Activated CD4-positive, alpha-beta T cell treated with anti-CD3 and anti-CD28 coated beads, Interleukin-2, Interleukin-6, amounts not matched to agents 100 ng/mL and 50 ng/mL, durations not matched to agents 16 hours and 8 hours (primary cell): ENCODE measurements at regions not wholly inside any gene's neighbourhood (a gene's known extent, or its start where the extent isn't known, plus 50 kb on each side); places are given as distances from the start of the nearest gene placed in this dataset.
"Not testable (repeated sequence)": the region's sequence is repeated elsewhere in the genome, so short reads cannot be mapped to it uniquely, and the experiment has no call there.

Experiments
- DNase-seq: peaks from one replicate; pipeline ENCODE4 v3.0.0-alpha.2; 2020

DNA sequence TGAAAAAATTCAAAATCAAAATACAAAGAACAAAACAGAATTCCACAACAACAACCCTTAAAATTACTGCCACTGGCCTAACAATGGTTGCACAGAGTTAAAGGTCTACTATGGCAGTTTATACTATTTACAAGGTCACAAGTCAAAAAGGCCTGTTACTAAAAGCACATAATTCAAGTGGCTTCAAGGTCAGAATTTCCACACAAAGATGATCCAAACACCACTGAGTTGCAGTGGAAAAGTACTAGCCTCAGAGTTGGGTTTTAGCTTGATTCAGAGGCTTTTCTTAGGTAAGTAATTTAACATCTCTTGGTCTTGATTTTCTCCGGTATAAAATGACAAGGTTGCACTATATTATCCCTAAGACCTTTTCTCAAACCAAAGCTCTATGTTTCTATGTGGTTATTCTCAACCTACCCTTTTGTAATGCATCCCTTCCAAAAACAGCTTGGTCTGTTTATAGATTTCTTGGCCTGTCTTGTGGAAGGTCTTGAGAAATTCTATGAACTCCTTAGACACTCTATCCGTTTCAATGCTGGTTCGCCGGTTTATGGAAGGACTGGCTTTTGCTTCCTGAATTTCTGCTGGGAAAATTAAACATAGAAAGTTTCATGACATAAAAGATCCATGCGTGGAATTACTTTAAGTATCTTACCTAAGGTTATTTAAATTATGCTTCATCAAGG, 69.5 kb downstream of the MDH2 start:
- DNase-seq, result not testable (repeated sequence)

DNA sequence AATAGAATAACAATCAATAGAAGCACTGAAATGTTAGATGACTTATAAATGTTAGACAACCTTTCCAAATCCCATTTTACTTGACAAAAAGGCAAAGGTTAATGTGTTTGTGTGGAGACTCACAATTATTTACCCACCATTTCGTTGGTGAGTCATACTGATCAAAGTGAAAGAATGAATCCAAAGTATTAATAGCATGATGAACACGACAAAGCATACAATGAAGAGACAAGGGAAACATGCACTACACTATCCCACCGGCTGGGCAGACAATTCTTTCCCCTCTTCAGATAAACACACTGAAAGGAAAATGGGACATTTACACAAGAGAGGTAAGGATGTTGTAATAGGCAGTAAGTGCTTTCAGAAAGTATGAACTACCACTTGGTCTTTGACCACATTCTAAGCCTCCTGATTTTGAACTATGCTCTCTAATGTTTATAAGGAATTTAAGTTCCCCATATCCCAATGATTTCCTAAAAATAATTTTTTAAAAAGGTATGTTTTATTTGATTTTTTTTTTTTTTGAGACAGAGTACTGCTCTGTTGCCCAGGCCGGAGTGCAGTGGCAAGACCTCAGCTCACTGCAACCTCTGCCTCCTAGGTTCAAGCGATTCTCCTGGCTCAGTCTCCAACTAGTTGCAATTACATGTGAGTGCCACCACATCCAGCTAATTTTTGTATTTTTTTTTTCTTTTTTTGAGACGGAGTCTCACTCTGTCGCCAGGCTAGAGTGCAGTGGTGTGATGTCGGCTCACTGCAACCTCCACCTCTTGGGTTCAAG, 70.5 kb downstream of the MDH2 start:
- not testable (repeated sequence) for DNase-seq

DNA sequence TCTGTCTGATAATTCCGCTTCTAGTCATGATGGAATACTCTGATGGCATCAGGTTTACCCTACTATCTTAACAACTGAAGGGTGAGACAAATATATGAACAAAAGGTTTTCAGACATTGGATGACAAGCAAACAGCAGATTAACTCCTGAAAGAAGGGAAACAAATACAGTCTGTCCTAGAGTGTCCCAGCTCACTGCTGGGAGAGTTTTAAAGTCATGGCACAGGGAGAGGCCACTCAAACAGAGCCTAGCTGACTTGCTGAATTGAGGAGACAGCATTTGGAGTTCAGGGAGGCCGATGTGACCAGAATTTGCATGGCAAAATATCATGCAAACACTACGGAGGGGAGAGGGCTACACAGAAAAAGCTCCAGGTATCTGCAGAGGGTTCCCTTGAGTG, 73.1 kb downstream of the MDH2 start:
- DNase-seq, result no peak

DNA sequence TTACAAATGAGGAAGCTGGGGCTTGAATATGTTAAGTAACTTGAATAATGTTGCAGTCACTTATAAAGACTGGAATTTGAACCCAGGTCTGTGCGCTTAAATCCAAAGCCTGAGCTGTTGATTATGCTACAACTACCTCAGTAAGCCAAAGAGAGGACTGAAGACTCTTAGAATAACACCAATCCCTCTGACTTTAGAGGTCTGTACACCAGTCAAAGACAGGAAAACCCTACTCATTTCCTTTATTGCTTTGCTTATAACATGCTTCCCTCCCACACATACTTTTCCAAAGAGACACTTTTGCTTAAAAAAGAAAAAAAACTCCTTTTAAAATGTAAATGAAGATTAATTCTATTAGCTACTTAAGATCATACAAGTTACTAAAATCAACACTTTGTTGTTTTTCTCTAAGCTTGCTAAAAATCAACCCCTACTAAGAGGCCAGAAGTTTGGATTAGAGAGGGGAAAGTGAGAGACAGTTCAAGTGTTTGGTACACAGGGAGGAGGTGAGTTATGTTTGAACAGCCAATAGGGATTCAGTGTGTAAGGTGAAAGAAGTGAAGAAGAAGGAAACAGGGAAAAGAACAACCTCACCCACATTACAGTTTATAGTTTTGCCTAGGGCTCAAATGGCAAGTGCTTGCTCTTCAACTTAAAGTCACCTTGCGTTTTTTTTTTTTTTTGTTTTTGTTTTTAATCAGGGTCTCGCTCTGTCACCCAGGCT, 74.8 kb downstream of the MDH2 start:
- no peak for DNase-seq

- no peak for DNase-seq
These were observed 75.4 kb downstream of the MDH2 start for GRCh38 chr7:76123316-76123715.

DNA sequence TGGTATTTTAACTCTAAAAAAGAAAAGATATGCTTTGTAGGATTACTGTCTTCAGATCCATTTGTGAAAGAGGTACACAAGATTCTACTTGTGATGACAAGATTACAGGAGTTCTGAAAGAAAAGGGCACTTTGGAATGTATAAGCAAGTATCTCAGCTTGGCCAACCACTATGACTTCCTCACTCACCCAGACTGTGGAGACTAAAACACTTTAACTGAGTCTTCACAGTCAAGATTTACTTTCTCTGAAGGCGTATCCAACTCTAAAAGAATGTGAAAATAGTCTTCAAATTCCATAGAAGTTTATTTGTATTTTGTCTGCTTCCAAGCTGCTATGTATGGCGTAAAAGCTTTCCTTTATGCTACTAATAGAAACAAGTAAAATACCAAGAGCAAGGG, 76.1 kb upstream of the SRRM3 start:
- no peak for DNase-seq

- DNase-seq, result no peak
These were observed 75.1 kb upstream of the SRRM3 start for GRCh38 chr7:76126632-76127031.

GRCh38 chr7:76129366-76129765, 72.3 kb upstream of the SRRM3 start:
- no peak for DNase-seq

DNA sequence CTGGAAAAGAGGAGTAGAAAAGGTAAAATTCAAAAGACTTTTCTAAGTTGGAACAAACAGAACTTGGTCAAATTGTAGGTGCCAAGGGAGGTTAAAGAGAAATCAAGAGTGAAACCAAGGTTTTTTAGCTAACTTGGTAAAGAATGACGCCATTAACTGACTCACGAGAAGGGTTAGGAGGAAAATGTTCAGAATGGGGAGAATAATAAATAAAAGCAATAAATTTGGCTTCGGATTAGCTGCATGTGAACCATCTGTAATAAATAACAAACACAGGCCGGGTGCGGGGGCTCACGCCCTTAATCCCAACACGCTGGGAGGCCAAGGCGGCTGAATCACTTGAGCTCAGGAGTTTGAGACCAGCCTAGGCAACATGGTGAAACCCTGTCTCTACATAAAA, 71.9 kb upstream of the SRRM3 start:
- DNase-seq, result no peak

DNA sequence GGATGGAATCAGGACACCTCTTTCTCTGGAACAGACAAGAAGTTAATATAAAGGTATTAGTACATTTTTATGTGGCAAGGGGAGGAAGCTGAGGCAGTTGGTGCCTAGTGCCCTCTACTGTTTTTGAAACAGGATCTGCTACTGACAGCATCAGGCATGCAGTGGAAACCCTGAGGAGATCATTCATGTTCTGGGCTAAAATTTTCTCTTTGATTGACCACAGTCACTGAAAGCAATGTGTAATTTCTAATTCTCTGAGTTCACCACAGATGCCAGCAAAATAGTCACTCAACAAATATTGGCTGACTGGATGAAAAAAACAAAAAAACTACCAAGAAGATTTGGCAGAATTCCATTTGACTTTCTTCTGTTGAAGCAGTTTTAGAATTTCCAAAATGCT, 71.0 kb upstream of the SRRM3 start:
- peak; percentile 33 for DNase-seq

GRCh38 chr7:76131887-76132286, 69.8 kb upstream of the SRRM3 start:
- not testable (repeated sequence) for DNase-seq

- DNase-seq, result no peak
These were observed 68.4 kb upstream of the SRRM3 start for GRCh38 chr7:76133164-76133775.

GRCh38 chr7:76133839-76134238, 67.9 kb upstream of the SRRM3 start:
- DNase-seq, result no peak

- DNase-seq, result not testable (repeated sequence)
These were observed 66.4 kb upstream of the SRRM3 start for GRCh38 chr7:76135263-76135662.

- DNase-seq, result not testable (repeated sequence)
These were observed 63.0 kb upstream of the SRRM3 start for GRCh38 chr7:76138577-76139313.

DNA sequence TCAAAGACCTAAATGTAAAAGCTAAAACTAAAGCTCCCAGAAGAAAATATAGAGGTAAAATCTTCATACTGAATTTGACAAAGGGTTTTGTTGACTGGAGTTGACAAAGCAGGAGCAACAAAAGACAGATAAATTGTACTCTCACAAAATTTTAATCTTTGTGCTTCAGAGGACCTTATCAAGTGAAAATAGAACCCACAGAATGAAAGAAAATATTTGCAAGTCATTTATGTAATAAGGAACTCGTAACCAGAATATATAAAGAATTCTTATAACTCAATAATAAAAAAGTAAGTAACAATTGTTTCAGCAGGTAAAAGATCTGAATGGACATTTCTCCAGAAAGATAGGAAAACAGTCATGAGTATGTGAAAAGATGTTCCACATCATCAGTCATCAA, 62.0 kb upstream of the SRRM3 start:
- DNase-seq, result no peak

DNA sequence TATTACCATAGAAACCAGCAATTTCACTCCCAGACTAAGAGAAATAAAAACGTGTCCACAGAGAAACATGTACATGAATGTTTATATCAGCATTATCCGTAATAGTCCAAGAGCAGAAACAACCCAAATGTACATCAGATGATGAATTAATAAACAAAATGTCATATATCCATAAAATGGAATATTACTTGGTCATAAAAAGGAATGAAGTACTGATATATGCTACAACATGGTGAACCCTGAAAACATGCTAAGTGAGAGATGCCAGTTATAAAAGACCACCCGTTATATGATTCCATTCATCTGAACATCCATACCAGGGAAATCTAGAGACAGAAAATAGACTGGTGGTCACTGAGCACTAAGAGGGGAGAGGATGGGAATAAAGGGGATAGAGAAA, 61.4 kb upstream of the SRRM3 start:
- DNase-seq, result not testable (repeated sequence)

- no peak for DNase-seq
These were observed 58.8 kb upstream of the SRRM3 start for GRCh38 chr7:76142861-76143260.

DNA sequence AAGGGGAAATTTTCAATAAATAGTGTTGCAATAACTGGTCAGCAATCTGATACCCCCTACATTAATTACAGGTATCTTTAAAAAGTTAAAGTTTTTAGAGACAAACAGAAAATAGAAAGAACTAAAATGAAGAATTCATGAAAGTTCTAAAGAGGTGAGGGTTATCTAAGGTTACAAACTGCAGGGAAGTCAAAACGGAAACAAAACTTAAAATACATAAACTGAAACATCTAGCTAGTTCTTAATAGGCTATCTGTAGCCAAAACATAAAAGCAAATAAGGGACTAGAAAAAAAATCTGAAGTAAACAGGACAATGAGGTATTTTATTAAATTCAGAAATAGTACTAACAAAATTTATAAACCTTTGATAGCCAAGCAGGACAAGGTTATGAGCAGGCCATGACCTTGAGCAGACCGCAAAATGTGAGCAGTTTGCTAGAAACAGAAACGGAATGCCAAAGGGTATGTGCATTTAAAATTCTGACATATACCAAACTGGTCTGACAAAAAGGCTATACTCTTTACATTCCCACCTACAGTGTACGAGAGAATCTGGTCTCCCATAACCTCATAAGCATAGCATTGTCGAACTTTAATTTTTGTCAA, 56.9 kb upstream of the SRRM3 start:
- DNase-seq, result not testable (repeated sequence)

DNA sequence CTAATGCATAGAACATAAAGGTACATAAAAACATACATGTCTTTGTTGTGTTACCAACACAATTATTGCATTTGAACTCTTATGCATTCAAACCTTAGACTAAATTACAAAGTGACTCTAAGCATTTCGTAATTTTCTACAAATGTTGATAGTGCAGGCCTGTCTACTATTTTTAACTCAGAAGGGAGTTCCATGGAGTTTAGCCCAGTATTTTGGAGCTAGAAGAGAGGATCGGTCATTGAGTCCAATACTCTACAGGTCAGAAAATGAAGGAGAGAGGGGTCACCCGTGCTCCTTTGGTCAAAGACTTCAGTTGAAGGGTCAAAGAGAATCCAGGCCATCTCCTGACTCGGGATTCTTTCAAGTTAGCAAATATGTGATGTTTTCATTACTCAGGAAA, 55.3 kb upstream of the SRRM3 start:
- no peak for DNase-seq

GRCh38 chr7:76148947-76149346, 52.7 kb upstream of the SRRM3 start:
- not testable (repeated sequence) for DNase-seq
